D721Med (cell line): ENCODE measurements at regions not wholly inside any gene's neighbourhood (a gene's known extent, or its start where the extent isn't known, plus 50 kb on each side); places are given as distances from the start of the nearest gene placed in this dataset.

ENCODE experiments used
- DNase-seq: peaks from one replicate; pipeline ENCODE4 v3.0.0; 2011; ENCODE audit warnings: low spot score; ENCODE audit not compliant: insufficient read length
- FAIRE-seq: peaks from 2 replicates; lab custom pipeline; 2011; peaks lifted over from hg19 to GRCh38; lab: Jason Lieb, UNC
- CTCF ChIP-seq: IDR thresholded peaks from 2 replicates; pipeline ENCODE4 v1.5.1; 2012; ENCODE audit warnings: mild to moderate bottlenecking, control low read depth; ENCODE audit not compliant: insufficient read depth; ENCODE audit errors: missing control alignments

- no peak for TF ChIP-seq CTCF
- FAIRE-seq = no peak
- no peak for DNase-seq
Measured at GRCh38 chr18:40031435-40031834, 1923.6 kb upstream of the PIK3C3 start.

- no peak for TF ChIP-seq CTCF
- FAIRE-seq (no peak), DNase-seq (no peak)
Measured at GRCh38 chr18:40019797-40020392, 1935.1 kb upstream of the PIK3C3 start.

GRCh38 chr18:40018266-40018665 lies 1936.8 kb upstream of the PIK3C3 start:
- DNase-seq = no peak
- no peak for FAIRE-seq
- TF ChIP-seq CTCF = no peak

- DNase-seq (no peak), FAIRE-seq (peak; percentile 89)
Measured at GRCh38 chr18:40017021-40017420, 1938.0 kb upstream of the PIK3C3 start.

GRCh38 chr18:40016405-40016804 lies 1938.6 kb upstream of the PIK3C3 start:
- DNase-seq = no peak
- no peak for FAIRE-seq
- no peak for TF ChIP-seq CTCF

More at GRCh38 chr18:40017021-40017420, 1938.0 kb upstream of the PIK3C3 start:
- no peak for TF ChIP-seq CTCF

GRCh38 chr18:40013001-40013609 lies 1941.9 kb upstream of the PIK3C3 start:
- FAIRE-seq (no peak), DNase-seq (no peak)
- no peak for TF ChIP-seq CTCF

- no peak for FAIRE-seq
- TF ChIP-seq CTCF = no peak
- no peak for DNase-seq
Measured at GRCh38 chr18:40011201-40011600, 1943.8 kb upstream of the PIK3C3 start.
